Ovary (tissue), 3 donors: ENCODE measurements at regions not wholly inside any gene's neighbourhood (a gene's known extent, or its start where the extent isn't known, plus 50 kb on each side); places are given as distances from the start of the nearest gene placed in this dataset.

Source experiments
- EP300 ChIP-seq: sonication (generic); formaldehyde crosslinking; IDR thresholded peaks from one replicate; pipeline ENCODE4 v1.6.1; 2017; ENCODE audit warnings: antibody characterized with exemption
- TF ChIP-seq, protein P1 (sequence below), 3 donors: fragments of 450-650 bp in 2 of 3; fragments of 200-600 bp in 1 of 3; IDR thresholded peaks; one replicate each; pipeline versions ENCODE4 v1.5.1 to v1.8.0; 2016 to 2022; ENCODE audit warnings: antibody characterized with exemption in 3 of 3, mild to moderate bottlenecking in 1 of 3
- donor health status: DM: no; HTN: no; CAD: no.

DNA sequence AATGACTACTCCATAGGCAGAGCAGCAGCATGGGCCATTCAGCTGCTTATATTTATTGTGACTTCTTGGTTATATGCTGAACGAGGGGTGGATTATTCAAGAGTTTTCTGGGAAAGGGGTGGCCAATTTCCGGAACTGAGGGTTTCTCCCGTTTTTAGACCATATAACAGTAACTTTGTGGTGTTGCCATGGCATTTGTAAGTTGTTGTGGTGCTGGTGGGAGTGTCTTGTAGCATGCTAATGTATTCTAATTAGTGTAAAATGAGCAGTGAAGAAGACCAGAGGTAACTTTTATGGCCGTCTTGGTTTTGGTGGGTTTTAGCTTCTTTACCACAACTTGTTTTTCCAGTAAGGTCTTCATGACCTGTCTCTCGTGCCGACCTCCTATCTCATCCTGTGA, 139.6 kb downstream of the KLF6 start:
- TF ChIP-seq, protein P1, sequence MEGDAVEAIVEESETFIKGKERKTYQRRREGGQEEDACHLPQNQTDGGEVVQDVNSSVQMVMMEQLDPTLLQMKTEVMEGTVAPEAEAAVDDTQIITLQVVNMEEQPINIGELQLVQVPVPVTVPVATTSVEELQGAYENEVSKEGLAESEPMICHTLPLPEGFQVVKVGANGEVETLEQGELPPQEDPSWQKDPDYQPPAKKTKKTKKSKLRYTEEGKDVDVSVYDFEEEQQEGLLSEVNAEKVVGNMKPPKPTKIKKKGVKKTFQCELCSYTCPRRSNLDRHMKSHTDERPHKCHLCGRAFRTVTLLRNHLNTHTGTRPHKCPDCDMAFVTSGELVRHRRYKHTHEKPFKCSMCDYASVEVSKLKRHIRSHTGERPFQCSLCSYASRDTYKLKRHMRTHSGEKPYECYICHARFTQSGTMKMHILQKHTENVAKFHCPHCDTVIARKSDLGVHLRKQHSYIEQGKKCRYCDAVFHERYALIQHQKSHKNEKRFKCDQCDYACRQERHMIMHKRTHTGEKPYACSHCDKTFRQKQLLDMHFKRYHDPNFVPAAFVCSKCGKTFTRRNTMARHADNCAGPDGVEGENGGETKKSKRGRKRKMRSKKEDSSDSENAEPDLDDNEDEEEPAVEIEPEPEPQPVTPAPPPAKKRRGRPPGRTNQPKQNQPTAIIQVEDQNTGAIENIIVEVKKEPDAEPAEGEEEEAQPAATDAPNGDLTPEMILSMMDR (IDR thresholded peaks at IDR 0.05) = no peak
- TF ChIP-seq EP300 = no peak
